WTC11 (cell line): ENCODE measurements at regions not wholly inside any gene's neighbourhood (a gene's known extent, or its start where the extent isn't known, plus 50 kb on each side); places are given as distances from the start of the nearest gene placed in this dataset.

Source experiments
- ATAC-seq: fragments of 200-7000 bp; cut with Tn5 transposase; 2 replicates; pipeline ENCODE4 v1.10.0; 2021; ENCODE audit warnings: mild to moderate bottlenecking, moderate library complexity
- CTCF ChIA-PET: fragments of 300-600 bp; sonication (Branson Sonifier 250); formaldehyde crosslinking; loops from one replicate; lab custom pipeline; 2021; ENCODE audit warnings: antibody characterized with exemption; lab: Charles Lee
- POLR2A ChIA-PET: fragments of 350-600 bp; sonication (Branson Sonifier 250); formaldehyde crosslinking; loops from one replicate; lab custom pipeline; 2021; ENCODE audit warnings: antibody characterized with exemption; lab: Charles Lee
- DNase-seq: peaks from one replicate; pipeline ENCODE4 v3.0.0; 2021; ENCODE audit warnings: low spot score
- H3K27ac Mint-ChIP-seq: 2 replicates; pipeline ENCODE4 v1.8.0; 2021; ENCODE audit warnings: mixed read lengths
- H3K27me3 Mint-ChIP-seq: 2 replicates; pipeline ENCODE4 v1.8.0; 2021; ENCODE audit warnings: low read depth, mild to moderate bottlenecking, moderate library complexity, mixed read lengths
- H3K36me3 Mint-ChIP-seq: 2 replicates; pipeline ENCODE4 v1.8.0; 2021; ENCODE audit warnings: mixed read lengths
- H3K4me1 Mint-ChIP-seq: 2 replicates; pipeline ENCODE4 v1.8.0; 2022; ENCODE audit warnings: mixed read lengths
- H3K4me3 Mint-ChIP-seq: 2 replicates; pipeline ENCODE4 v1.8.0; 2021; ENCODE audit warnings: mild to moderate bottlenecking, moderate library complexity, mixed read lengths
- H3K9me3 Mint-ChIP-seq: 2 replicates; pipeline ENCODE4 v1.8.0; 2021; ENCODE audit warnings: mixed read lengths
- CBFB ChIP-seq: sonication (generic); formaldehyde crosslinking; IDR thresholded peaks from 2 replicates; pipeline ENCODE4 v1.8.1; 2022; ENCODE audit warnings: mild to moderate bottlenecking, low read depth, missing genetic modification reagents
- CREM ChIP-seq: sonication (generic); formaldehyde crosslinking; IDR thresholded peaks from 2 replicates; pipeline ENCODE4 v1.8.1; 2022; ENCODE audit warnings: mild to moderate bottlenecking, missing genetic modification reagents, moderate library complexity
- GRHL2 ChIP-seq: fragments of 250-450 bp; sonication (Bioruptor Pico); IDR thresholded peaks from 2 replicates; pipeline ENCODE4 v1.8.0; 2022; ENCODE audit warnings: mild to moderate bottlenecking, moderate library complexity; ENCODE audit not compliant: insufficient replicate concordance, severe bottlenecking
- GTF2I ChIP-seq: fragments of 250-450 bp; sonication (Bioruptor Pico); conservative IDR thresholded peaks from 2 replicates; pipeline ENCODE4 v1.4.0; 2021; ENCODE audit warnings: mild to moderate bottlenecking
- NFYB ChIP-seq: sonication (generic); formaldehyde crosslinking; conservative IDR thresholded peaks from 2 replicates; pipeline ENCODE4 v1.8.0; 2022; ENCODE audit warnings: low read depth, missing genetic modification reagents
- SMAD3 ChIP-seq: sonication (generic); formaldehyde crosslinking; IDR thresholded peaks from 2 replicates; pipeline ENCODE4 v1.8.0; 2022; ENCODE audit warnings: missing genetic modification reagents, mild to moderate bottlenecking, borderline replicate concordance
- TEAD4 ChIP-seq: sonication (generic); formaldehyde crosslinking; IDR thresholded peaks from 2 replicates; pipeline ENCODE4 v1.8.0; 2022; ENCODE audit warnings: mild to moderate bottlenecking, missing genetic modification reagents
- TP53 ChIP-seq: sonication (generic); formaldehyde crosslinking; IDR thresholded peaks from 2 replicates; pipeline ENCODE4 v1.8.1; 2023; ENCODE audit warnings: mild to moderate bottlenecking, missing genetic modification reagents
- ZBTB21 ChIP-seq: sonication (generic); formaldehyde crosslinking; IDR thresholded peaks from 2 replicates; pipeline ENCODE4 v1.8.1; 2023; ENCODE audit warnings: mild to moderate bottlenecking, missing genetic modification reagents, borderline replicate concordance
- ZNF219 ChIP-seq: sonication (generic); formaldehyde crosslinking; IDR thresholded peaks from 2 replicates; pipeline ENCODE4 v1.8.0; 2023; ENCODE audit warnings: missing genetic modification reagents, mild to moderate bottlenecking, borderline replicate concordance
- ZNF263 ChIP-seq: sonication (generic); formaldehyde crosslinking; IDR thresholded peaks from 2 replicates; pipeline ENCODE4 v1.8.1; 2022; ENCODE audit warnings: low read depth, mild to moderate bottlenecking, moderate library complexity, missing genetic modification reagents
- ZNF317 ChIP-seq: sonication (generic); formaldehyde crosslinking; IDR thresholded peaks from 2 replicates; pipeline ENCODE4 v1.8.1; 2023; ENCODE audit warnings: low read depth, mild to moderate bottlenecking, moderate library complexity, missing genetic modification reagents, borderline replicate concordance
- ZNF396 ChIP-seq: fragments of 250-450 bp; sonication (Bioruptor Pico); IDR thresholded peaks from 2 replicates; pipeline ENCODE4 v1.8.0; 2021; ENCODE audit warnings: mild to moderate bottlenecking, moderate library complexity, borderline replicate concordance
- TF ChIP-seq, protein P1 (sequence below): sonication (generic); formaldehyde crosslinking; IDR thresholded peaks from 2 replicates; pipeline ENCODE4 v1.8.0; 2023; ENCODE audit warnings: mild to moderate bottlenecking, missing genetic modification reagents
- TF ChIP-seq, protein P2 (sequence below): sonication (generic); formaldehyde crosslinking; IDR thresholded peaks from 2 replicates; pipeline ENCODE4 v1.8.1; 2023; ENCODE audit warnings: mild to moderate bottlenecking, moderate library complexity, missing genetic modification reagents
- TF ChIP-seq, protein P3 (sequence below): sonication (generic); formaldehyde crosslinking; IDR thresholded peaks from 2 replicates; pipeline ENCODE4 v1.8.1; 2023; ENCODE audit warnings: mild to moderate bottlenecking, missing genetic modification reagents
- TF ChIP-seq, protein P4 (sequence below): sonication (generic); formaldehyde crosslinking; IDR thresholded peaks from 2 replicates; pipeline ENCODE4 v1.8.0; 2022; ENCODE audit warnings: mild to moderate bottlenecking, missing genetic modification reagents

DNA sequence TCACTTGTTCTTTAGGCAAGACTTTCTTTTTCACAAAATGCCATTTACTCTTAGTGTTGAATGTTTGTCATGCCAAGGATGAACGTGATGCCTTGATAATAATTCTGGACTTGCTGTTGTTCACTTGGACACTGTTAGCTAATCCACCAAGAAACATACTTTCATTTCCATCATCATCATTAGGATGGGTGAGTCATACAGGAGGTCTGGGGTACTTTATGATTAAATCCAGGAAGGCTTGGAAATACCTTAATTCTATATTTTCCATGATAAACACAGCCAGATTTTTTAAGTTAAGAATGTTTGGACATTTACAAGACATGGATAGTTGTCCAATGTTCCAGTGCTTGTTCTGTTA lies 260.7 kb upstream of the GIMD1 start (continued):
- no peak for TF ChIP-seq ZNF219 (CRISPR knock-in tag)

DNA sequence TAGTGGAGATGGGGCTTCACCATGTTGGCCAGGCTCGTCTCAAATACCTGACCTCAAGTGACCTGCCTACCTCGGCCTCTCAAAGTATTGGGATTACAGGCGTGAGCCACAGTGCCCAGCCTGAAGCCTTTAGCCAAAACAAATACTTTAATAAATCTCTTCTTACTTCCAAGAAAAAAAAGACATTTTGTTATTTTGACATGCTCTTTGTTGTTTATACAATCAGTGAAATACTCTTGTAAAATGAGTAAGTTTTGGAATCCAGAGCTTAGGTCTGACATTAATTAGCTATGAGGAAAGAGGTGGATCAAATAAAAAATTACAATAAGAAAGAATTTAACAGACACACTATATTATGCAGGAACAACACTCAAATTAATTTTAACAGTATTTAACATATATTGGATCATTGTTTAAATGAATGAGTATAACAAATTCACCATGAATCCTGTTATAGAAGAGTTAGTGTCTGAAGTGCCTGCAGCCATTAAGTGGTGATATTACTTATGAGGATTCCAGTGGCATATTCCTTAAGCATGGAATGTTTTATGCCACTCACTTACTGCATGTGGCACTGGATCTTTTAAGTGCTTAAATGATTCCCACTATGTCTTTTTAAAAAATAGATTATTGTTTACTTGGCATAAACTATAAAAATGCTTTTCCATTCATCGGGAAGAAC lies 260.1 kb upstream of the GIMD1 start:
- no peaks in the 10 kb centered on the region for H3K36me3 Mint-ChIP-seq
- ChIA-PET POLR2A (no interaction called here), CTCF (interaction anchor here (0.6 kb wide), 1 partner anchor 10 kb away, joined by 3 read pairs; no protein-coding TSS in a partner anchor)
- H3K27ac Mint-ChIP-seq: no peak overlapping the region
- ATAC-seq (no peak), DNase-seq (no peak)
- no peaks in the 10 kb centered on the region for H3K9me3 Mint-ChIP-seq
- no peaks in the 10 kb centered on the region for H3K27me3 Mint-ChIP-seq
- no peak for TF ChIP-seq ZNF317 (CRISPR knock-in tag)
- TF ChIP-seq CREM (CRISPR knock-in tag): no peak
- no peak for TF ChIP-seq SMAD3 (CRISPR knock-in tag)
- TF ChIP-seq ZNF263: no peak
- TF ChIP-seq, protein P1, sequence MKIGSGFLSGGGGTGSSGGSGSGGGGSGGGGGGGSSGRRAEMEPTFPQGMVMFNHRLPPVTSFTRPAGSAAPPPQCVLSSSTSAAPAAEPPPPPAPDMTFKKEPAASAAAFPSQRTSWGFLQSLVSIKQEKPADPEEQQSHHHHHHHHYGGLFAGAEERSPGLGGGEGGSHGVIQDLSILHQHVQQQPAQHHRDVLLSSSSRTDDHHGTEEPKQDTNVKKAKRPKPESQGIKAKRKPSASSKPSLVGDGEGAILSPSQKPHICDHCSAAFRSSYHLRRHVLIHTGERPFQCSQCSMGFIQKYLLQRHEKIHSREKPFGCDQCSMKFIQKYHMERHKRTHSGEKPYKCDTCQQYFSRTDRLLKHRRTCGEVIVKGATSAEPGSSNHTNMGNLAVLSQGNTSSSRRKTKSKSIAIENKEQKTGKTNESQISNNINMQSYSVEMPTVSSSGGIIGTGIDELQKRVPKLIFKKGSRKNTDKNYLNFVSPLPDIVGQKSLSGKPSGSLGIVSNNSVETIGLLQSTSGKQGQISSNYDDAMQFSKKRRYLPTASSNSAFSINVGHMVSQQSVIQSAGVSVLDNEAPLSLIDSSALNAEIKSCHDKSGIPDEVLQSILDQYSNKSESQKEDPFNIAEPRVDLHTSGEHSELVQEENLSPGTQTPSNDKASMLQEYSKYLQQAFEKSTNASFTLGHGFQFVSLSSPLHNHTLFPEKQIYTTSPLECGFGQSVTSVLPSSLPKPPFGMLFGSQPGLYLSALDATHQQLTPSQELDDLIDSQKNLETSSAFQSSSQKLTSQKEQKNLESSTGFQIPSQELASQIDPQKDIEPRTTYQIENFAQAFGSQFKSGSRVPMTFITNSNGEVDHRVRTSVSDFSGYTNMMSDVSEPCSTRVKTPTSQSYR (CRISPR knock-in tag): no peak
- no peak for TF ChIP-seq GTF2I (CRISPR knock-in tag)
- TF ChIP-seq TEAD4 (CRISPR knock-in tag): no peak
- no peak for TF ChIP-seq TP53 (CRISPR knock-in tag)
- TF ChIP-seq GRHL2 (CRISPR knock-in tag): no peak
- TF ChIP-seq, protein P2, sequence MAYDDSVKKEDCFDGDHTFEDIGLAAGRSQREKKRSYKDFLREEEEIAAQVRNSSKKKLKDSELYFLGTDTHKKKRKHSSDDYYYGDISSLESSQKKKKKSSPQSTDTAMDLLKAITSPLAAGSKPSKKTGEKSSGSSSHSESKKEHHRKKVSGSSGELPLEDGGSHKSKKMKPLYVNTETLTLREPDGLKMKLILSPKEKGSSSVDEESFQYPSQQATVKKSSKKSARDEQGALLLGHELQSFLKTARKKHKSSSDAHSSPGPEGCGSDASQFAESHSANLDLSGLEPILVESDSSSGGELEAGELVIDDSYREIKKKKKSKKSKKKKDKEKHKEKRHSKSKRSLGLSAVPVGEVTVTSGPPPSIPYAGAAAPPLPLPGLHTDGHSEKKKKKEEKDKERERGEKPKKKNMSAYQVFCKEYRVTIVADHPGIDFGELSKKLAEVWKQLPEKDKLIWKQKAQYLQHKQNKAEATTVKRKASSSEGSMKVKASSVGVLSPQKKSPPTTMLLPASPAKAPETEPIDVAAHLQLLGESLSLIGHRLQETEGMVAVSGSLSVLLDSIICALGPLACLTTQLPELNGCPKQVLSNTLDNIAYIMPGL (CRISPR knock-in tag): no peak
- TF ChIP-seq CBFB (CRISPR knock-in tag): no peak
- TF ChIP-seq, protein P3, sequence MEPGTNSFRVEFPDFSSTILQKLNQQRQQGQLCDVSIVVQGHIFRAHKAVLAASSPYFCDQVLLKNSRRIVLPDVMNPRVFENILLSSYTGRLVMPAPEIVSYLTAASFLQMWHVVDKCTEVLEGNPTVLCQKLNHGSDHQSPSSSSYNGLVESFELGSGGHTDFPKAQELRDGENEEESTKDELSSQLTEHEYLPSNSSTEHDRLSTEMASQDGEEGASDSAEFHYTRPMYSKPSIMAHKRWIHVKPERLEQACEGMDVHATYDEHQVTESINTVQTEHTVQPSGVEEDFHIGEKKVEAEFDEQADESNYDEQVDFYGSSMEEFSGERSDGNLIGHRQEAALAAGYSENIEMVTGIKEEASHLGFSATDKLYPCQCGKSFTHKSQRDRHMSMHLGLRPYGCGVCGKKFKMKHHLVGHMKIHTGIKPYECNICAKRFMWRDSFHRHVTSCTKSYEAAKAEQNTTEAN (CRISPR knock-in tag): no peak
- TF ChIP-seq NFYB (CRISPR knock-in tag): no peak
- no peak for TF ChIP-seq ZNF396
- H3K4me3 Mint-ChIP-seq: no peak overlapping the region
- H3K4me1 Mint-ChIP-seq: no peaks in the 10 kb centered on the region

DNA sequence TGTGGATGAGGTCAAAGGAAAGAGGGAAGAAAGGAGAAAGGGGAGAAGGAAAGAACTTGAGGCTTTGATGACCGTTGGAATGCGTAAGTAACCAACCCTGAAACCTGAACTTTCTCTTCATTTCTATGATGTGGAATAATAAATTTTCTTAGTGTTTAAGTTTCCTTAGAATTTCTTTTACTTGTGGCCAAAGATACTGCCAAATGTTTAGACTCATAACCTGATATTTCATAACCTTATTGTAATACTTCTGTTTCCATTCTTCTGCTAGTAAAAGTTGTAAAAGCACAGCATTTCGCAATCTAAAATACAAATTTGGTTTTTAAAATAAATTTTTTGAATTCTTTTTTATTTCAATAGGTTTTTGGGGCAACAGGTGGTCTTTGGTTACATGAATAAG lies 258.5 kb upstream of the GIMD1 start:
- Mint-ChIP-seq H3K4me3 (no peak overlapping the region), H3K27ac (no peak overlapping the region), H3K36me3 (no peaks in the 10 kb centered on the region), H3K9me3 (no peaks in the 10 kb centered on the region), H3K4me1 (no peaks in the 10 kb centered on the region), H3K27me3 (no peaks in the 10 kb centered on the region)
- TF ChIP-seq, protein P1 (CRISPR knock-in tag): no peak
- TF ChIP-seq, protein P4, sequence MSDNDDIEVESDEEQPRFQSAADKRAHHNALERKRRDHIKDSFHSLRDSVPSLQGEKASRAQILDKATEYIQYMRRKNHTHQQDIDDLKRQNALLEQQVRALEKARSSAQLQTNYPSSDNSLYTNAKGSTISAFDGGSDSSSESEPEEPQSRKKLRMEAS (CRISPR knock-in tag): no peak
- no peak for TF ChIP-seq ZBTB21 (CRISPR knock-in tag)
- POLR2A ChIA-PET: no interaction called here
- CTCF ChIA-PET: no interaction called here
- DNase-seq (no peak), ATAC-seq (no peak)
